NOMO-1 treated with DMSO at 0.1 percent for 48 hours (cell line): ENCODE measurements at regions not wholly inside any gene's neighbourhood (a gene's known extent, or its start where the extent isn't known, plus 50 kb on each side); places are given as distances from the start of the nearest gene placed in this dataset.

ENCODE experiments used
- DNase-seq: peaks from one replicate; lab custom pipeline; 2025; ENCODE audit not compliant: unreplicated experiment; lab: John Stamatoyannopoulos, UW

GRCh38 chr22:49590381-49590780 is 237.3 kb downstream of the BRD1 start:
- DNase-seq: no peak

DNA sequence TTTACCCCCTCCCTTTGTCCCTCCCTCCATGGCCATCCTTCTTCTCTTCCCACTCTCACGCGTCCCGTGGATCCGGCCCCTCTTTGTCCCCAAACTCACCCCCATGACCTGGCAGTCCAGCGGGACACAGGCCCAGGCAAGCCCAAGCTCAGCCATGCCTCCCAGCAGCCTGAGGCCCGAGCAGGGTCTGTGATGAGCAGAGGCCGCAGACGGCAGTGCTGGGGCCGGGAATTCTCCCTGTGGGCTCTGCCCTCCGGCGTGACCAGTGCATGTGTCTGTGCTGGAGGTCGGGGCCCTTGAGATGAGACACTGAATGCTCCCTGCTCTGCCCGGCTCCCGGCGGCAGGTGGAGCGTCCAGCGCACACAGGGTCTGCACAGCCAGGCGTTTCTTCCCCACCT is 237.9 kb downstream of the BRD1 start:
- DNase-seq: no peak

- DNase-seq: no peak
These were observed 238.4 kb downstream of the BRD1 start for GRCh38 chr22:49589301-49589700.

- DNase-seq: no peak
These were observed 238.9 kb downstream of the BRD1 start for GRCh38 chr22:49588739-49589138.

DNA sequence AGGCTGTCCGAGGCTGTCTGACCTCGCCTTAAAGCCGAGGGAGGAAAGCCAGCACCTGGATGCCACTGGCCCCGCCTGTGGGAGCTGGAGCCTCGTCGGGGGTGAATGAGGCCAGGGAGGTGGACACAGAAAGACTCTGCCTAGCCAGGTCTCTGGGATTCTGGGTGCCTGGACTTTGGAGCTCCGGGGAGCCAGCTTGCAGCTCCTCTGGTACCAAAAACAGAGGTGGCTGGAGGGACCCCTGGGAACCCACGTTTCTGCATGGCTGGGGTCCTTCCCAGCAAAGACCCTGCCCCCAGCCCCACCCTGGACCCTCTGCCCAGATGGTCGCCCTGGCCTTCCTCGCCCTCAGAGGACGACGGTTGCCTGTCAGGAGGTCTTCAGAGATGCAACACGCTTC is 239.7 kb downstream of the BRD1 start:
- no peak for DNase-seq

GRCh38 chr22:49587421-49587820 is 240.3 kb downstream of the BRD1 start:
- no peak for DNase-seq

- no peak for DNase-seq
These were observed 240.8 kb downstream of the BRD1 start for GRCh38 chr22:49586873-49587272.

DNA sequence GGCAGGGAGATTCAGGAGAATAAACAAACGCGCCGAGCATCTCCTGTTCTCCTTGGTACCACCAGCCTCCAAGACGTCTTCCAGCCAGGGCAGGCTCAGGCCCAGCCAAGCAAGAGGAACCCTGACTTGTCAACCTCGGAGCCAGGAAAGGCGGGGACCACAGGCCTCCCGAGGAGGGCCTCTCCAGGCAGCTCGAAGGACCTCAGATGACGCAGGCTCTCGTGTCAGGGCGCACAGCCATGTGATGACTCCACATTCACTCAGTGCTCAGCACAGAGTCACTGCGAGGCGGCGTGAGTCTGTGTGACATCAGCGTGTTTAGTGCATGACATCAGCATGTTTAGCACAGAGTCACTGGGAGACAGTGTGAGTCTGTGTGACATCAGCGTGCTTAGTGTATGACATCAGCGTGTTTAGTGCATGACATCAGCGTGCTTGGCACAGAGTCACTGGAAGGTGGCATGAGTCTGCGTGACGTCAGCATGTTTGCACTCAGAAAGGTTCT is 241.4 kb downstream of the BRD1 start:
- no peak for DNase-seq

GRCh38 chr22:49585461-49586243 is 242.0 kb downstream of the BRD1 start:
- DNase-seq: no peak

GRCh38 chr22:49583886-49584505 is 243.7 kb downstream of the BRD1 start:
- no peak for DNase-seq

- no peak for DNase-seq
These were observed 244.3 kb downstream of the BRD1 start for GRCh38 chr22:49583341-49583740.

DNA sequence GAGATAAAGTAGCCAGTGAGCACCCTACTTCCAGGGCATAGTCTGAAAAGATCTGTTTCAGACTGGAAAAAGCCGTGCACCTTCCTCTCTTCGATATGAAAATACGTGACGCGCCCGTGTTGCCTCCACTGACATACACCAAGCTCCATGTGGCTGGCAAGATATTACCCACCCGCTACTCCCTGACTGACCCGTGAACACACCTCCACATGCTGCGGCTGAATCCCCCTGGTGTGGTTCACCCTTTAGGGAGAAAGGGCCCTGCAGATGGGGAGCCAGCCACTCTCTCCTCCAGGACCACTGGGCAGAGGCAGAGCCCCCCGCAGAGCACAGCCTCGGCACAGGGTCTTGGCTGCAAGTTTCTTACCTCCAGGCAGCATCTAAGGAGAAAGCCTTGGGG is 245.0 kb downstream of the BRD1 start:
- no peak for DNase-seq

- DNase-seq: no peak
These were observed 245.5 kb downstream of the BRD1 start for GRCh38 chr22:49582181-49582580.

DNA sequence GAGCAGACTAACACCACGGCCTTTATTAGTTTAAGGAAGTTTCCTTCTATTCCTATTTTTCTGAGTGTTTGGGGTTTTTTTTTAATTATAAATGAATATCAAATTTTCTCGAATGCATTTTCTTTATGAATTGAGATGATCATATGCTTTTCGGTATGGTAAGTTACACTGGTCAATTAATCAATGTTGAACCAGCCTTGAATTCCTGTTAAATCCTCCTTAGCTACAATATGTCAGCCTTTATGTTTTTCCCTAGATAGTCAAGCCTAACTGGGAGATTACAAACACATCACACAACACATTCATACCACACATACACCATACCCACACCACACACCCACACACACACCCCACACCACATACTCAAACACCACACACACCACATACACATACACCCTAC is 247.6 kb downstream of the BRD1 start:
- DNase-seq: no peak

DNA sequence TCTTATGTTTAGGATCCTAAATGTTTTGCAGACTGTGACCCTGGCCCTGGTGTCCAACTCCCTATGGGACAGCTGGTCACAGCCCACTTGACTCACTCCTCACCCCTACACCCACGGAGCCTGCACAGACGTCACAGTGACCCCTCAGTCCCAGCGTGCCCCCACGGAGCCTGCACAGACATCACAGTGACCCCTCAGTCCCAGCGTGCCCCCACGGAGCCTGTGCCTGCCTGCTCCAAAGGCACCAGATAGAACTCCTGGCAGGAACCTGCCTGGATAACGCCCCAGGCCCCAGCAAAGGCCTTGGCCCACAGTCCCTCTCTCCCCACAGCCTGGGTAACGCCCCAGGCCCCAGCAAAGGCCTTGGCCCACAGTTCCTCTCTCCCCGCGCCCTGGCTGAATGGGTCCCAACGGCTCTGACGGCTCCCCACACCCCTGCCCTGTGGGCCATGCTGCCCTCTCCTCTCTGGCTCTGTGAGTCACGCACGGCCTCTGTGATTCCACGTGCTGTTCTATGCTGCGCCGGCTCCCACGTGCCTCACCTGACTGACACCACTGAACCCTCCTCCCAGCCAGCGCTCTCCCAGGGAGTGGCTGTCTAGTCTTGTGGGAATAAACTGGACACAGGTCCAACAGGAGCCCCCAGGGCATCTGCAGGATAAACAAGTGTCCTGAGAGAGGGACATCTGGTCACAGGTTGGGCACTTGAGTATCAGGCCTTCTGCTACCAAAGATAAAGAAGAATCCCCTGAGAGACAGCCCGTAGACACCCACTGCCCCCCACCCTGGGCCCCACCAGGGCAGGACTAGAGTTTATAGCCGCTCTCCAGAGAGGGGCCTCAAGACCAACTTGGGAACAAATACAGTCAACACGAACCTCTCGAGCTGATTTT is 250.3 kb downstream of the BRD1 start:
- no peak for DNase-seq

DNA sequence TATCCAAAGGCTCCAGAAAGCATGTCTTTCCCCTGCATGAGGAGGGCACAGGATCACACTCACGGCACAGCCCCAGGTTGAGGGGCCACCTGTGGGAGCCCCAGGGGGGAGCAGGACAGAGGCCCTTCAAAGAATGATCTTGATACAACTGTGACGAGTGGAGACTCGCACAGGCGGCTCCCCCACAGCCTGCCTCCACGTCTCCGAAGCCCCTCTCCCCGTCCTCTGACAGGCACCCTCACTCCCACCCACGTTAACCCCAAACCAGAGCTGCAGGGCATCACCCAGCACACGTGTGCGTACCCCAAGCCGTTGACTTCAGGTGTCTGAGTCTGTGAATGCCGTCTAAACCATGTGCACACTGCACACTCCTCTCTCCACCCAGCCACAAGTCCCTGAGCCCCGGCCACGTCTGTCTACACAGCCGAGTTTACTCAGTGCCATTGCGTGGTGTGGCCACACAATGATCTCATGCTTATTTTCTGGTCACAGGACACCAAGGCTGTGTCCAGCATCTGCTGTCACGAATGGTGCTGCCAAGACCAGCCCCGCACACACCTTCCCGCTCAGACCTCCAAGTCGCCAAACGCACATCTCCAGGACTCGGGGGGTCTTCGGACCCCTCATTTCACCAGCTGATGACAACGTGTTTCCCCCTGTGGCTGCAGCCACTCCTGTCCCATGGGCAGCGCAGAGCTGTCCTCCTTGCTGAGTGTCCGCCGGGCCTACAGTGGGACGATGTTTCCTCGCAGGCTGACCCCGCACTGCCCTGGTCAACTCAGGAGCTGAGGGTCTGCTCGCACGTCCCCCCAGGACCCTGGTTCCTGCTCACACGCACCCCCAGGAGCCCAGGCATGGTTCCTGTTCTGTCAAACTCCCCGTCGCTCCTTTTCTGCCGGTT is 251.2 kb downstream of the BRD1 start:
- DNase-seq: no peak

DNA sequence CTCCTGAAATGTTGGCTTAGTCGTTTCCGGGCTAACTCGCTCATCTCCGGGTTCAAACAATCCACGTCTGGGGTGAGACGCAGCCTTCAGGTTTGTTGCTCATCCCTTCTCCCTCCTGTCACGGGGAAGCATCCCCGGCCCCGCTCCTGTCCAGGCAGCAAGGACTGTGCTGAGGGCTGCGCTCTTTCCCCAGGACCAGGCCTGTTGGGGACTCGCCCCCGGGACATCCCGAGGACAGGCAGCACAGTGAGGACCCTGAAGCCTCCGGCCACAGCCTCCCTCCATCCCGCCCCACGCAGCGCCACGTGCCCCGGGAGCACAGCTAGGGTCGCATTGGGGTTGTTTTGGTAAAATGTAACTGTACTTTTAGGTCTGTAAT is 252.0 kb downstream of the BRD1 start:
- no peak for DNase-seq

DNA sequence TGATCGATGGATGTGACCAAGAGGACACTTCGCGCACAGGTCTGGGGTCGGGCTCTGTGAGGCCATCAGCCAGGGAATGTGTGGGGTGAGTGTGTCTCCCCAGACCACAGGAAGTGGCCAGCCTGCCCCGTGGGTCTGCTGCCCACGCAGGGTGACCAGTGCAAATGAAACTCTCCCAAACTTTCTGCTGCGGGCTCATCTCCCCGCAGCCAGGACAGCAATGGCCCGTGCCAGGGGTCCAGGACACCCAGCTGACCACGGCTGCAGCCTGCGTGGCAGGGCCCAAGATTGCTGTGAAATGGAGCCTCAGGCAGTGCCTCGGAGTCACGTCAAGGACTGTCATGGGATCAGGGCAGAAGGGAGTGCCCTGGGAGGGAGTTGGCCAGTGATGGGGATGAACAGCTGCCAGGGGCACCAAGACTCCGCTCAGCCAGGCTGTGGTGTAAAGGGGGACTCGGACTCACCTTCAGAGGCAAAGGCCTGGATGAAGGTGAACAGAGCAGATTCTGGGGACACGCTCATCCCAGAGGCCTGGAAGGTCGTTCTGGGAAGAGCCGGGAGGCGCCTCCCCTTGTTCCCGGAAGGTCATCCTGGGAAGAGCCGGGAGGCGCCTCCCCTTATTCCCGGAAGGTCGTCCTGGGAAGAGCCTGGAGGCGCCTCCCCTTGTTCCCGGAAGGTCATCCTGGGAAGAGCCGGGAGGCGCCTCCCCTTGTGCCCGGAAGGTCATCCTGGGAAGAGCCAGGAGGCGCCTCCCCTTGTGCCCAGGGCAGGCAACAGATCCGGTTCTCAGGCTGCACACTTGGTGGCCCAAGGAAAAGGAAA is 252.6 kb downstream of the BRD1 start:
- no peak for DNase-seq

DNA sequence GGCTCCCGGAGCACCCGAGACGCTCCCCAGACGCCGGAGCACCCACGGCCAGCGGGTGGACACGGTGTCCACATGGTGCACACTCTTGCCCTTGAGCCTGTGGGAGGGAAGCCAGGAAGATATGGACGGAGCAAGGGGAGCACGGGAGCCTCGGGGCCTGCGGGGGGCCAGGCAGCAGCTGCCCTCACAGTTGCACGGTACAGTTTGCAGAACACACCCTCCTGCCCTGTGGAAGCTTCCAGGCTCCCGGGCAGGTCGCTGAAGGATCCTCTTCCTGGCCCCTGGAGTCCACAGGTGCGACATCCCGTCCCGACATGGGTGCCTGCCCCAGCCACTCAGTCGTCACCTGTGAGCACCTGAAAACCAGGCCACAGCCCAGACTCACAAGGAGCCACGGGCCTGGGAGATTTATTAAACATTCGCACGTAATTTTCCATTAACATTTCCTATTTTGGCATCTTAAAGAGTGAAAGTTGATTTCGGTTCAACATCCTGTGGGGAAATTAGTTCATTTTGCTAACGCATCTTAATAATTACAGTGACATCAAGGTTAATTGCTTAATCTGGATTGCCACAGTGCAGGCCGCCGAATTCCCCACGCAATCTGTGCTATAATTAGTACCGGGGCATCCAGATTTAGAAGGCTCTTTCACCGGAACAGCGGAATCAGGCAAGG is 253.3 kb downstream of the BRD1 start:
- peak; percentile 43 for DNase-seq
